ENCODE measurements at regions not wholly inside any gene's neighbourhood (a gene's known extent, or its start where the extent isn't known, plus 50 kb on each side); places are given as distances from the start of the nearest gene placed in this dataset.
"Not testable (repeated sequence)": the region's sequence is repeated elsewhere in the genome, so short reads cannot be mapped to it uniquely, and the experiment has no call there.

- Histone ChIP-seq H3K4me3 (no peak overlapping the region), H3K27me3 (no peaks in the 10 kb centered on the region), H3K27ac (no peak overlapping the region), H3K4me1 (replicated peaks in 1 of 2) (no peaks in the 10 kb centered on the region), H3K9me3 (replicated peaks in 1 of 3) (no peaks in the 10 kb centered on the region), H3K36me3 (replicated peaks in 1 of 2) (no peaks in the 10 kb centered on the region)
- DNase-seq, result peak in 1 of 7 donors; percentile 67
- TF ChIP-seq POLR2A (IDR thresholded peaks at IDR 0.05), result no peak
- TF ChIP-seq, protein P1, sequence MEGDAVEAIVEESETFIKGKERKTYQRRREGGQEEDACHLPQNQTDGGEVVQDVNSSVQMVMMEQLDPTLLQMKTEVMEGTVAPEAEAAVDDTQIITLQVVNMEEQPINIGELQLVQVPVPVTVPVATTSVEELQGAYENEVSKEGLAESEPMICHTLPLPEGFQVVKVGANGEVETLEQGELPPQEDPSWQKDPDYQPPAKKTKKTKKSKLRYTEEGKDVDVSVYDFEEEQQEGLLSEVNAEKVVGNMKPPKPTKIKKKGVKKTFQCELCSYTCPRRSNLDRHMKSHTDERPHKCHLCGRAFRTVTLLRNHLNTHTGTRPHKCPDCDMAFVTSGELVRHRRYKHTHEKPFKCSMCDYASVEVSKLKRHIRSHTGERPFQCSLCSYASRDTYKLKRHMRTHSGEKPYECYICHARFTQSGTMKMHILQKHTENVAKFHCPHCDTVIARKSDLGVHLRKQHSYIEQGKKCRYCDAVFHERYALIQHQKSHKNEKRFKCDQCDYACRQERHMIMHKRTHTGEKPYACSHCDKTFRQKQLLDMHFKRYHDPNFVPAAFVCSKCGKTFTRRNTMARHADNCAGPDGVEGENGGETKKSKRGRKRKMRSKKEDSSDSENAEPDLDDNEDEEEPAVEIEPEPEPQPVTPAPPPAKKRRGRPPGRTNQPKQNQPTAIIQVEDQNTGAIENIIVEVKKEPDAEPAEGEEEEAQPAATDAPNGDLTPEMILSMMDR (IDR thresholded peaks at IDR 0.05), result no peak
- 83 to 94% (median 87%) methylated on average over 3 to 7 of the region's 7 CpGs for WGBS, 4 donors
- intact Hi-C loops (cut with DNase I), result no loop called here
Observed at GRCh38 chr2:47283659-47284058, 85.5 kb upstream of the EPCAM start.

- no peaks in the 10 kb centered on the region for H3K27me3 ChIP-seq
- WGBS, 4 donors, result 88 to 97% (median 91%) methylated on average over 3 of the region's 3 CpGs
Observed at GRCh38 chr2:47282621-47283272, 86.4 kb upstream of the EPCAM start.

GRCh38 chr2:47279525-47279924, 89.6 kb upstream of the EPCAM start:
- peaks cover 9 to 11% of the 10 kb centered on the region in 2 donors for H3K4me1 ChIP-seq (replicated peaks in 1 of 2)
- H3K4me3 ChIP-seq; intact Hi-C loops (cut with DNase I); H3K27me3 ChIP-seq; H3K36me3 ChIP-seq (replicated peaks in 1 of 2); DNase-seq; H3K27ac ChIP-seq; H3K9me3 ChIP-seq (replicated peaks in 1 of 3): not testable (repeated sequence)
- WGBS, 4 donors, result 84 to 96% (median 92%) methylated on average over 4 of the region's 4 CpGs

More at GRCh38 chr2:47282621-47283272, 86.4 kb upstream of the EPCAM start:
- Histone ChIP-seq H3K4me3 (no peak overlapping the region), H3K27ac (no peak overlapping the region), H3K4me1 (replicated peaks in 1 of 2) (no peaks in the 10 kb centered on the region), H3K9me3 (replicated peaks in 1 of 3) (no peaks in the 10 kb centered on the region), H3K36me3 (replicated peaks in 1 of 2) (no peaks in the 10 kb centered on the region)
- intact Hi-C loops (cut with DNase I), result no loop called here
- no peak for TF ChIP-seq POLR2A (IDR thresholded peaks at IDR 0.05)
- TF ChIP-seq, protein P1 (IDR thresholded peaks at IDR 0.05), result no peak
- DNase-seq, result no peak

GRCh38 chr2:47277987-47278386, 91.1 kb upstream of the EPCAM start:
- Histone ChIP-seq H3K27ac (no peak overlapping the region), H3K4me1 (replicated peaks in 1 of 2) (peaks cover 23 to 25% of the 10 kb centered on the region in 2 donors), H3K36me3 (replicated peaks in 1 of 2) (no peaks in the 10 kb centered on the region), H3K4me3 (no peak overlapping the region), H3K9me3 (replicated peaks in 1 of 3) (no peaks in the 10 kb centered on the region), H3K27me3 (no peaks in the 10 kb centered on the region)
- WGBS, 4 donors, result 91 to 100% (median 96%) methylated on average over 1 of the region's 1 CpG
- intact Hi-C loops (cut with DNase I), result no loop called here
- DNase-seq, result no peak
- TF ChIP-seq POLR2A (IDR thresholded peaks at IDR 0.05), result no peak
- TF ChIP-seq, protein P1 (IDR thresholded peaks at IDR 0.05), result no peak

- no peak overlapping the region for H3K4me3 ChIP-seq
- peaks cover 26 to 33% of the 10 kb centered on the region in 2 donors for H3K4me1 ChIP-seq (replicated peaks in 1 of 2)
- no peak overlapping the region for H3K27ac ChIP-seq
- H3K9me3 ChIP-seq (replicated peaks in 1 of 3), result no peaks in the 10 kb centered on the region
- TF ChIP-seq POLR2A (IDR thresholded peaks at IDR 0.05), result no peak
- TF ChIP-seq, protein P1 (IDR thresholded peaks at IDR 0.05), result no peak
- no peaks in the 10 kb centered on the region for H3K36me3 ChIP-seq (replicated peaks in 1 of 2)
- intact Hi-C loops (cut with DNase I), result no loop called here
- DNase-seq, result no peak
- H3K27me3 ChIP-seq, result no peaks in the 10 kb centered on the region
Observed at GRCh38 chr2:47277187-47277586, 91.9 kb upstream of the EPCAM start.

All from adrenal gland (tissue), 9 donors.